Forelimb muscle (tissue), 1 donor: ENCODE measurements at regions not wholly inside any gene's neighbourhood (a gene's known extent, or its start where the extent isn't known, plus 50 kb on each side); places are given as distances from the start of the nearest gene placed in this dataset.
"Not testable (repeated sequence)": the region's sequence is repeated elsewhere in the genome, so short reads cannot be mapped to it uniquely, and the experiment has no call there.

Experiments used
- DNase-seq: peaks from one replicate; pipeline ENCODE4 v3.0.0-alpha.2; 2013; ENCODE audit warnings: low read depth

GRCh38 chr6:863831-864230 is 170.9 kb upstream of the EXOC2 start:
- no peak for DNase-seq

- not testable (repeated sequence) for DNase-seq
Measured at GRCh38 chr6:863127-863526, 170.2 kb upstream of the EXOC2 start.

GRCh38 chr6:859936-860335 is 167.0 kb upstream of the EXOC2 start:
- no peak for DNase-seq

GRCh38 chr6:854406-855118 is 161.6 kb upstream of the EXOC2 start:
- DNase-seq = no peak

- DNase-seq = not testable (repeated sequence)
Measured at GRCh38 chr6:852216-852615, 159.3 kb upstream of the EXOC2 start.

GRCh38 chr6:849075-849506 is 156.2 kb upstream of the EXOC2 start:
- no peak for DNase-seq

GRCh38 chr6:845566-845965 is 152.6 kb upstream of the EXOC2 start:
- no peak for DNase-seq

- DNase-seq = no peak
Measured at GRCh38 chr6:845101-845500, 152.2 kb upstream of the EXOC2 start.

- DNase-seq = no peak
Measured at GRCh38 chr6:842141-842540, 149.2 kb upstream of the EXOC2 start.

GRCh38 chr6:841569-841968 is 148.6 kb upstream of the EXOC2 start:
- DNase-seq = no peak

- DNase-seq = no peak
Measured at GRCh38 chr6:839201-839600, 146.3 kb upstream of the EXOC2 start.

- no peak for DNase-seq
Measured at GRCh38 chr6:837380-837779, 144.4 kb upstream of the EXOC2 start.

GRCh38 chr6:836276-836853 is 143.4 kb upstream of the EXOC2 start:
- no peak for DNase-seq

GRCh38 chr6:835476-836160 is 142.7 kb upstream of the EXOC2 start:
- DNase-seq = no peak

GRCh38 chr6:834866-835265 is 141.9 kb upstream of the EXOC2 start:
- no peak for DNase-seq

GRCh38 chr6:834190-834589 is 141.3 kb upstream of the EXOC2 start:
- no peak for DNase-seq

GRCh38 chr6:832804-833203 is 139.9 kb upstream of the EXOC2 start:
- DNase-seq = not testable (repeated sequence)

GRCh38 chr6:830667-831327 is 137.9 kb upstream of the EXOC2 start:
- no peak for DNase-seq

- no peak for DNase-seq
Measured at GRCh38 chr6:829656-830055, 136.7 kb upstream of the EXOC2 start.

- no peak for DNase-seq
Measured at GRCh38 chr6:827431-827830, 134.5 kb upstream of the EXOC2 start.

- DNase-seq = no peak
Measured at GRCh38 chr6:819122-819521, 126.2 kb upstream of the EXOC2 start.

- DNase-seq = no peak
Measured at GRCh38 chr6:818196-818595, 125.3 kb upstream of the EXOC2 start.
